RPMI7951 (cell line): ENCODE measurements at regions not wholly inside any gene's neighbourhood (a gene's known extent, or its start where the extent isn't known, plus 50 kb on each side); places are given as distances from the start of the nearest gene placed in this dataset.
A peak's percentile ranks its signal among the peaks of the same experiment; 100 is the strongest.

Experiments used
- DNase-seq: peaks from one replicate; pipeline ENCODE4 v3.0.0-alpha.2; 2012; ENCODE audit warnings: low read depth

DNA sequence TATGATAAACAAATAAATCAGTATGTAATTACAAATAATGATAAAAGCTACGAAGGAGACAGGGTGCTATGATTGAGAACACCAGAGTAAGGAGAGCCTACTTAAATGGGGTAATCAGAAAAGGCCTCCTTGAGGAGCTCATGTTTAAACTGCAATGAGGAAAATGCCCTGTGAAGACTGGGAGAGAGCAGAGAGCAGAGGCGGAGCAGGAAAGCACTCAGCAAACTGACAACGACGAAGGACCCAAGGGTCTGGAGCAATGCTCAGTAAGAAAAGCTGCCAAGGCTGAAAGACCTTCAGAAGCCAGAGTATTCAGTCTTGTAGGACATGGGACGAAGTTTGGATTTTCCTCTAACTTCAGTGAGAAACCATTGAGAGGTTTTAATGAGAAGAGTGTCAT lies 114.2 kb upstream of the PLEKHA5 start:
- no peak for DNase-seq

- peak; percentile 83 for DNase-seq
Measured at GRCh38 chr12:19018302-19018970, 111.1 kb upstream of the PLEKHA5 start.

DNA sequence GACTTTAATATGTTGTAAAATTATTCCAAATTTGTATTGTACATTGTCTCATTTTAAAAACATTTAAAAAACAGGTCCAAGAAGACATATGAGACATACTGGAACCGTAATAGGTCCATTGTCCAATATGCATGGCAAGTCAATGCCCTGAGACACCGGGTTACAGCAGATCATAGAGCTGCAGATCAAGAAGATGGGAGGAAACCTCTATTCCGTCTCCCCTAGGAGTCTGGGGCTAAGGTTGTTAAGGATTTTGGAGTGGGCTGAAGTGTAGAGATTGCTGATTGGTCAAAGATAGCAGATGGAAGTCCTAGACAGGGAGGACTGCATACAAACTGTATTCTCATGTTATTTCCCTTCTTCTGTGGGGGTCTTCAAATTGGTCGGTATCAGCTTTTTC lies 108.3 kb upstream of the PLEKHA5 start:
- DNase-seq = no peak

- DNase-seq = no peak
Measured at GRCh38 chr12:19021646-19022045, 107.9 kb upstream of the PLEKHA5 start.

GRCh38 chr12:19025582-19025981 lies 104.0 kb upstream of the PLEKHA5 start:
- DNase-seq = no peak

- DNase-seq = no peak
Measured at GRCh38 chr12:19026034-19026433, 103.5 kb upstream of the PLEKHA5 start.

- DNase-seq = no peak
Measured at GRCh38 chr12:19026614-19027488, 102.7 kb upstream of the PLEKHA5 start.

DNA sequence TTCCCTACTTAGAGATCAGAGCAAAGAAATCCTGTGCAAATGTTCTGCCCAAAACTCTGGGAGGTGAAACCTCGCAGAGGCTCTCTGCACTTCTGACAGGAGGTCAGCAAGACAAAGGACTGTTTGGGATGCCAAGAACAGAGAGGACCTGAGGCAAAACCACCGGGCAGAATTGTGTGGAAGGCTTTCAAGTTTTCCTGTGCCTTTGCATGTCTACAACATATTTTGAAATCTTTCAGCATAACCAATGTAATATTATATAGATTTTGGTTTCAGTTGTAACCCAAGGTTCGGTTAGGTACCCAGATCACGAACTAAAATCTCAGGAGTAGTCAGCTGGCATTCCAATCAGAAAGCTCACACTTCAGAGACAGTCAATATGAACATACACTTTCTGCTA lies 99.4 kb upstream of the PLEKHA5 start:
- DNase-seq = peak; percentile 65

DNA sequence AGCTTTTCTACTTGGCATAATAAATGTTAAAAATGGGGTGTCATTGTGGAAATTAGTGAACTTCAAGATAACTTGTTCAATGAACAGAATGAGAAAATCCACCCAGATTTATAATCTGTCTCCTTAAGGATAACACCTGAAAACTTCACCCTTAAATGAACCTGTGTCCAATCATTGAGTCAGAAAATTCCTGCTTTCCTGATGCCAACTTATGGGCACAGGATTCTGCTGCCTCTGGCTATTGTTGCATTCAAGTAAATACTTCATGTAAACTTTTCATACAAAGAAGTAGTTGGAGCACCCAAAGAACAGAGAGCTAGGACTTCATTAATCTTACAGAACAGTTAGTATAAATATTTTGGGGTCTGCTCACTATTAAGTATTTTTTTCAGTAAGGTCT lies 98.9 kb upstream of the PLEKHA5 start:
- DNase-seq = peak; percentile 51

- DNase-seq = peak; percentile 98
Measured at GRCh38 chr12:19031032-19031431, 98.5 kb upstream of the PLEKHA5 start.

DNA sequence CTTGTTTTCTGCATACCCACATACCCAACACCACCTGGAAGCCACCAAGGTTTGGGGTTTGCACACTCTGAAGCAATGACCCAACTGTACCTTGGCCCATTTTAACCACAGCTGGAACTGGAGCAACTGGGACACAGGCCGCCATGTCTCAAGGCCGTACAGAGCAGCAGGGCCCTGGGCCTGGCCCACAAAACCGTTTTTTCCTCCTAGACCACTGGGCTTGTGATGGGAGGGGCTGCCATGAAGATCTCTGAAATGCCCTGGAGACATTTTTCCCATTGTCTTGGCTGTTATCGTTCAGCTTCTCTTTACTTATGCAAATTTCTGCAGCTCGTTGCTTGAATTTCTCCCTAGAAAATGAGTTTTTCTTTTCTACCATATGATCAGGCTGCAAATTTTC lies 96.7 kb upstream of the PLEKHA5 start:
- no peak for DNase-seq

DNA sequence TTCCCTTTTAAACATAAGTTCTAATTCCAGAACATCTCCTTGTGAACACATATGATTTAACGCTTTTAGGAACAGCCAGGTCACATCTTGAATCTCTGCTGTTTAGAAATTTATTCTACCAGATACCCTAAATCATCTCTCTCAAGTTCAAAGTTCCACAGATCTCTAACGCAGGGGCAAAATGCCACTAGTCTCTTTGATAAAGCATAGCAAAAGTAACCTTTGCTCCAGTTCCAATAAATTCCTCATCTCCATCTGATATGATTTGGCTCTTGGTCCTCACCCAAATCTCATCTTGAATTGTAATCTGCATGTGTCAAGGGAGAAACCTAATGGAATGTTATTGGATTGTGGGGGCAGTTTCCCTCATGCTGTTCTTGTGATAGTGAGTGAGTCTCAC lies 96.3 kb upstream of the PLEKHA5 start:
- DNase-seq = no peak

GRCh38 chr12:19034937-19035336 lies 94.6 kb upstream of the PLEKHA5 start:
- no peak for DNase-seq

GRCh38 chr12:19035536-19035935 lies 94.0 kb upstream of the PLEKHA5 start:
- peak; percentile 63 for DNase-seq

DNA sequence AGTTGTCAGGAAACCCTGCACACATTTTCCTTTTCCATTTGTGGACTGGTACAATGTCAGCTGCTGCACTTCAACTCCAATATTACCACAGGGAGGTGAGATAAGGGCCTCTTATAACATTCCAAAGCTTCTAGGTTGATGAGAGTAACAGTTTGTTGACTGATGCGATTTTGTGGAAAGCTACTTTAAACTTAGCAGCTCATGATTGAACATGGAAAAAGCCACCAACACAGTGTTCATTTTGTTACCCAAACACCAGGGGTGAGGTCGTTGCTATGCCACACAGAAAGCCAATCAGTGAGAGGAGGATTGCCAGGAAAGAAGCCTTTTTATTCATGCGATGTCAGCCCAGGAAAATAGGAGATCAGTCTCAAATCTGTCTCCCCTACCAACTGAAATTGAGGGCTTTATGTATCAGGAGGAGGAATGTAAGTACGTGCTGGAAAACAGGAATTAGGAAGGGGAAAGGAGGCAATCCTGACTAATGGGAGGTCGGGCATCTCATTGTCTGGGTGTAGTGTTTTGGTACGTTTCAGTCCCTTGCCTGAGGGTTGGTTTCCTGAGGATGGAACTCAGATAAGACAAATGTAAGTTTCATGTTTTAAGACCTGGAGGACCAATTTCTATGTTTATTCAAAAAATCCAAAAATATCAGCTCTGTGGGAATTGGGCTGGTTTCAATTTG lies 92.7 kb upstream of the PLEKHA5 start:
- peak; percentile 53 for DNase-seq

DNA sequence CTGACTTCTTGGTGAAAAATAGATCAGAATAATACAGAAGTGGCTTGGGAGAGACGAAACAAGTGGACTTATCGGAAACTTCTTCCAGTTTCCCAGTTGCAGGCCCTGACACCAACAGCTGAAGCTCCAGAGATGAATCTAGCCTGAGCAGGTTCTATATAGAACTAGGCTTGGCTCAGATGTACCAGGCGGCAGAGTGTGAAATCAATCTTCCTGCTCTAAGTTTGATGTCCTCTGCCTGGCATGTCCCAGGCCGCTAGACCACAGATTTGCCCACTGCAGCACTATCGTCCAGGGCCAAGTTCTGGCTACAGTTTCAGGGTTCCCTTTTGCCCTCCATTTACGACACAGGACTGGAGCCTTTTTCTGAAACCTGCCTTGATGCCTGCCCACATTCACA lies 91.3 kb upstream of the PLEKHA5 start:
- DNase-seq = no peak

GRCh38 chr12:19039515-19039914 lies 90.0 kb upstream of the PLEKHA5 start:
- DNase-seq = no peak

DNA sequence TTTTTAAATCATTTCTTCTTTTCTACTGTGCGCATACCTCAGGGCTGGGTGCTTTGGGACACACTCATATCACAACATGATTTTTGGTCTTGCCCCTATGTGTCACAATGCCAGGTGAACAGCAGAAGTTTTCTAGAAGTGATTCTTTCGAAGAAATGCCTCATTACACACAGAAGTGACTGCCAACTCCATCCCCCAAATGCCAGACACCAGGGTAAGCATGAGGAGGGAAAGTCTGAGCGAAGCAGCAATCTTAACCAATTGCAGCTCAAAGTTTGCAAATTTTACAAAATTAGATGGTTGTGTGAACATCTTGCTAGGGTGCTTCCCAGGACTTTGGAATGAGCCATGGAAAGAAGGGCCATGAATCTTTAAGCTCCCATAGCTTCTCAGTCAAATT lies 87.3 kb upstream of the PLEKHA5 start:
- no peak for DNase-seq

GRCh38 chr12:19044430-19044829 lies 85.1 kb upstream of the PLEKHA5 start:
- DNase-seq = no peak

DNA sequence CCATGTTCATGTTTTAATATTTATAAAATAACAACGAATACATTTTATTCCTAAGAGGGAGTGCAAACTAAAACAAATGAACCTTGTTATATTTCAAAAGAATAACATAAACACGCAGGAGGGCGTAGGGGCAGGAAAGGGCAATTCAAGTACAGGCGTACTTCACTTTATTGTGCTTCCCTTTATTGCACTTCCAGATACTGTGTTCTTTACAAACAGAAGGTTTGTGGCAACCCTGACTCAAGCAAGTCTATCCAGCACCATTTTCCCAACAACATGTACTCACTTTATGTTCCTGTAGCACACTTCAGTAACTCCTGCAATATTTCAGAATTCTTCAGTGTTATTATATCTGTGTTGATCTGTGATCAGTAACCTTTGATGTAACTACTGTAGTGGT lies 84.6 kb upstream of the PLEKHA5 start:
- no peak for DNase-seq

DNA sequence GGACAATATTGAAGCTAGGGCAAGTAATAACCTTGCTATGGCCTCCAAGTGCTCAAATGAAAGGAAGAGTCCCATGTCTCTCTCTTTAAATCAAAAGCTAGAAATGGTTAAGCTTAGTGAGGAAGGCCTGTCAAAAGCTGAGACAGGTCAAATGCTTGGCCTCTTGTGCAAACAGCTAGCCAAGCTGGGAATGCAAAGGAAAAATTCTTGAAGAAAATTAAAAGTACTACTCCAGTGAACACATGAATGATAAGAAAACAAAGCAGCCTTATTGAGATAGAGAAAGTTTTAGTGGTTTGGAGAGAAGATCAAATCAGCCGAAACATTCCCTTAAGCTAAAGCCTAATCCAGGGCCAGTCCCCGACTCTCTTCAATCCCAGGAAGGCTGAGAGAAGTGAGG lies 84.1 kb upstream of the PLEKHA5 start:
- no peak for DNase-seq

GRCh38 chr12:19048943-19049342 lies 80.6 kb upstream of the PLEKHA5 start:
- peak; percentile 61 for DNase-seq

DNA sequence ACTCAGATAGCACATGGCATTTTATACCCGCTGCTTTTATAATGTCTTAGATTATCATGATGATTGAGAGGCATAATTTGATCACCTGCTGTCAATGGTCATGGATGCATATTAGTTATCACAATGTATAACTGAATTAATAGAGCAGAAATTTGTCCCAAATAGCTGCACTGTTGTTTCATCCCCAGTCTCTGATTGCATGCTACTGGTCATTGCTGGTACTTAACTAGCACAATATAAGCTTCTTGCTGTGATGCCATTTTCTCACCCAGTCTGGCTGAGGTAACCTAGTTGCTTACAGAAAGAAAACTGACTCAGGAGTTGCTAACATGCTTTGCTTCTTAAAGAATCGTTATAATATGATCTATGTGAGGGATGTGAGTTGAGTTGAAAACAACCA lies 76.8 kb upstream of the PLEKHA5 start:
- DNase-seq = no peak
